ENCODE measurements at regions not wholly inside any gene's neighbourhood (a gene's known extent, or its start where the extent isn't known, plus 50 kb on each side); places are given as distances from the start of the nearest gene placed in this dataset.

DNA sequence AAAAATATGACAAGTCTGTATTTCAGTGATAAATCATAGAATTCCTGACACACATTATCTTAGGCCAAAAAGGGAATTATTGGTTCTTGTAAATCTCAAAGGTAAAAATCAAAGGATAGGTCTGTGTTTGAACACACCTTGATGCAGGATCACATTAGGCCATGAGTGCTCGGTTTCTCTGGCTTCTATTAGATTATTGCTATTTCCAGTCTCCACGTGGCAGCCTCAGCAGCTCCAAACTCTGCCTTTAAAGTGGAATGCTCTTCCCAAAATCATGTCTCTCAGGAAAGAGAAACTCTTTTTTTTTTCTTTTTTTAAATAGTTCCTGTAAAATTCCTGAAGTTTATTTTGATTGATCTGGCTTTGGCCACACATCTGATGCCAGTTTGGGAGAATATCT, 105.6 kb upstream of the FRMD6 start:
- DNase-seq (ENCODE audit: low read depth in 2 of 2): no peak

DNA sequence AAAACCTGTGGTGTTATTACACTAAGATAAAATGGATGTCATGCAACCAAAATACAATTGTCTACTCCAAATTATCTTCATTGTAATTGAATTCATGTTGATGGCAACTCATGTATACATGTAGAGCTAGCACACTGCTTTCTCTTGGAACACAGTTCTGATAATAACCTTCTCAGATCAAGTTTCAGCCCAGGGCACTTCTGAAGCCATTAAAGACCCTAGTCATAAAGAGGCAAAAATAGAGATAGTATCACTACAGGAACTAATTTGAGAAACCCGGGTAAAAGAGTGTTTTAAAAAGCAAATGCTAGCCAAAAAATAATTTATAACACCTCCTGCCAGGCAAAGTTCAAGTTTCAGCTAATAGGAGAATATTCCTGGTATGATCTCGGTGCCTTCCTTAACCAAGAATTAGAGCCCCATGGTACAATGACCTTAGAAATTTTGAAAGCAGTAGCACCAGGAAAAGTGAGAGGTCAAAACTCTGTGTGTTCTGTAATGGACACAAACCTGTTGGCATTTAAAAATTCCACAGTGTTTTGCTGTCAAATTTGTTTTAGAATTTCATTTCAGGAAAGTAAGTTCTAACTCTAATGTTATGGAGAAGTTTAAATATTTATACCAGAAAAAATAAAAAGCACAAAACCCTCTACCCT, 105.0 kb upstream of the FRMD6 start:
- no peak for DNase-seq (ENCODE audit: low read depth in 2 of 2)

DNA sequence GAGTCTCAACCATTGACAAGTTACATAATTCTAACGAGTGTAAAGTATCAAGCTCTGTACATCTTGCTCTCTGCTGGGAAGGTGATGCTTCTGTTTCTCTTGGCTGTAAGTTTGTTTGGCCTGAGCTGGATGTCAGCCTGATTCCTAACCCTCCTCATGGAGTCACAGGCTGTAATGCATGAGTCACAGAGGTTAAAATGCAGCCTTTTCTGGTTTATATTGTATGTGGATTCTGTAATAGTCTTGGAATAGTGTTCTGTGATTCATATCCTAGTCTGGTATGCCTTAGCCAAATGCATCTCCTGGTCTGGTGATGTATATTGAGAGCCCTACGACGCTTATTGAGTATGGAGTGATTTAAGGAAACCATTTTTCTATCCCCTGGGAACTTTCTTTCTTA, 104.5 kb upstream of the FRMD6 start:
- no peak for DNase-seq (ENCODE audit: low read depth in 2 of 2)

DNA sequence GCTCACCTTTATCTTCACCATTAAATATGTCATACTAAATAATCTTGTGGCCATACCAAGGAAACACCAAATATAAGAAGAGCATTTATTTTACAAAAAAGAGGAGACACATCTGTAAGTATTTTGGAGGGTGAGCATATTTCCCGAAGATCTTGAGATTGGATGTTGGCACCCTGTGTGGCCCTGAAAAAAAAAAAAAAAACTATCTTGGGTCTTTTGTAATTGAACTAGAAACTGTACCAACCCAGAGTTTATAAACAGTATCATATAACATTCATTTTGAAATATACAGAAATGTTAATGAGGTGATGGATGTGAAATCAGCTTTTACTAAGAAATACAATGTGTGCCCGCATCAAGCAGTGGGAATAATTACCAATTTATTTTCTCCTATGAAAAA, 104.0 kb upstream of the FRMD6 start:
- no peak for DNase-seq (ENCODE audit: low read depth in 2 of 2)

DNA sequence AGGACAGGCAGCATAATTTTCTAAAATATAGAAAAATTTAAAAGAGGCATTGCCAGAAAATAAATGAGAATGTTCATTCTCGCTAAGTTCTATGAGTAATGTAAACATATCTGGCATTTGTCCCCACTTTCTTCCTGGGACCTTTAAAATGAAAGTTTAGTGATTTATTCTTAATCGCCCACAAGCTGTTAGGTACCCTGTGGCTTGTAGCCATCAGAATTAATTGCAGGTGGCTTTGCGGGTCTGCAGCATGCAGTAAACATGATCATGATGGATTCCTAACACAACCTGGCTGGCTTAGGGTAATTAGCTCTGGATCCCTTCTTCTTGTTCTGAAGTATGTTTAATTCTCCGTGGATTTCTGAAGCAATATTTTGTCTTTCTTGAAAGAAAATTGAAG, 103.5 kb upstream of the FRMD6 start:
- DNase-seq (ENCODE audit: low read depth in 2 of 2): no peak

DNA sequence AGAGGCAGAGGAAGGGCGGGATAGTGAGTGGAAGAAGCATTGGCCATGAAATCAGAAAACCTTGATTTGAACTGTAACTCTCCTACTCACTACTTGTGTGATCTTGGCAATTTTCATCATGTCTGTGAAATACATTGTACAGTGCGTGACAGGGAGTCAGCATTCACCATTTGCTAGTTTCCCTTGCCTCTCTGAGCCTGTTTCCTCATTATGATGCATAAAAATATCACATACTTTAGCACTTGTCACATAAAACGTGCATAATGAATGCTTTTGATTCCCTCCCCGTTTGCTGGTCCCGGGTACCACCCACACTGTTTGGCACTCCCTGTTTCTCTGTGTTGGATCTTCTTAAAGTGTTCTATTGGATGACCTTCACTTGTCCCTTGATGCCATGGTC, 101.1 kb upstream of the FRMD6 start:
- DNase-seq (ENCODE audit: low read depth in 2 of 2): no peak

DNA sequence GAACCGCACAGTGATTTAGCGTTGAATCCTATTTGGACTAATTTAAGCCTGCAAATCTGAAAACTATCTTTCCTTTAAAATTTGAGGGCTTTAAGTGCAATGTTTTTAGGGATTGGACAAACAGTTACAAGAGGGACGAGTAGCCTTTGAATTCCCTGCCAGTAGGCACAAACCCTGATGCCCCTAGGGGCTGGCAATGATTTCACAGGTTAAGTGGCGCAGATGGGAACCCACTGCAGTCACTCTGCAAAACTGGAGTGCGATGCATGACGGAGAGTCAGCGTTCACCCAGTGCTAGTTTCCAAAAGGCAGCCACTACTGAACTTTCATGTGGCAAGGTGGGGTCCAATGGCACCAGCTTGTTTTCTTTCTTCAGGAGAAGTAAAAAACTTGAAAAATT, 99.4 kb upstream of the FRMD6 start:
- no peak for DNase-seq (ENCODE audit: low read depth in 2 of 2)

DNA sequence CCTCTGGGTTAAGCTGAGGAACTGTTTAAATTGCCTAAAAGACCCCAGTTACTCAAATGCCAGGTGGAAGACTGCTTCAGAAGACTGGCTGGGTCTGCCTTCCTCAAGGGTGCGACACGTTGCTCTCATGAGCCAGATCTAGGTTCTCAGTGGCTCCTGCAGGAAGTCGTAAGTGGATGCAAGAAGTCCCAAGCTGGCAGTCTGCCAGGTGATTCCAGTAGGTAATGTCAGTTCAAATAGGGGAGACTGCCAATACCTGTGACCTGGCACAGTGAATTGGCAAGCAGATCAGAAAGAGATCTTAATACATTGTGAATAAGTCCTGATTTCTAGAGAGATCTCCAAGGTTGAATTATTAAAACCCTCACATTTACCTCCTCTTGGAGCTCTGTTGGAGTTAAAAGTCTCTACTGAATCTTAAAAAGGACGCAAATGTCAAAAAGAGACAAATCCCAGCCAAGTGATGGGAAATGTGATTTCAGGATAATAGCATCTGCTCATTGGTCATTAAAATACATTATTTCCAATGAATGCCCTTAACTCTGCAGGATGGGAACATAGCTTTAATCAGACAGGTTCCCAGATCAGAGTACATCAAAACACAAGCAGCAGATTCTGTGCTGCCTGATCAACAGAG, 98.8 kb upstream of the FRMD6 start:
- DNase-seq (ENCODE audit: low read depth in 2 of 2): no peak

DNA sequence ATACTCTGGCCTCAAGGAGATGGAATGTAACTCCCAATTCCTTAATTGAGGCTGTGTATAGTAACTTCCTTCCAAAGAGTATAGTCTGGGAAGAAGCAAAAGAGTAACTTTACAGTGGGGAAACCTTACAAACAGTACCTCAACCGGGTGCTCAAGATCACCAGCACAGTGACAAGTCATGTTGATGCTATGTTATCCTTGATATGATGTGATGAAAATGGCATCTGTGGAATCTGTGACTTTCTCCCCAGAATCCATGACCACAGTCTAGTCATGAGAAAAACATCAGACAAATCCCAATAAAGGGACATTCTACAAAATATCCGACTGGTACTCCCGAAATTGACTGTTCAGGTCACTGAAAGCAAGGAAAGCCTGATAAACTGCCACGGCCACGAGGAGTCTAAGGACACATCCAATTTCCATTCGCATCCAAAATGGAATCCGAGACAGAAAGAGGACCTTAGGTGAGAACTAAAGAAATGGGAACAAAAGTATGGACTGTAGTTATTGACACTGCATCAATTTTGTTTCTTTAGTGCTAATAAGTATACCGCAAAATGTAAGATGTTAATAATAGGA, 97.3 kb upstream of the FRMD6 start:
- no peak for DNase-seq (ENCODE audit: low read depth in 2 of 2)

DNA sequence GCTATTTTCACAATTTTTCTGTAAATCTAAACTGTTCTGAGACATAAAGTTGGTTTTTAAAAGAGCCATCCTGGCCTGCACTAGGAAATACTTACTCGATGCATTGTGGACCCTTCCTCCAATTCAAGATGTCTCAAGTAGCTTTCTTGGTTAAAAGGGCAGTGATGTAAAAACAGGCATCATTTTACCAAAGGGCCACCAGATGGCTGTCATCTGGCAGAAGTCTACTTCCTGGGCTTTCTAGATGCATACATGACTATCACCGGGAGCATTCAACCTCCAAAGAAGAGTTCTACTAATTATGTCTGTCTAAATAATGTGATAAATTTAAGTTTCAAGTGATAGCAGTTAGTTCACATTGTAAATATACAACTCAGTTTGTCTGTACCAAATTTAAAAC, 96.8 kb upstream of the FRMD6 start:
- DNase-seq (ENCODE audit: low read depth in 2 of 2): no peak

DNA sequence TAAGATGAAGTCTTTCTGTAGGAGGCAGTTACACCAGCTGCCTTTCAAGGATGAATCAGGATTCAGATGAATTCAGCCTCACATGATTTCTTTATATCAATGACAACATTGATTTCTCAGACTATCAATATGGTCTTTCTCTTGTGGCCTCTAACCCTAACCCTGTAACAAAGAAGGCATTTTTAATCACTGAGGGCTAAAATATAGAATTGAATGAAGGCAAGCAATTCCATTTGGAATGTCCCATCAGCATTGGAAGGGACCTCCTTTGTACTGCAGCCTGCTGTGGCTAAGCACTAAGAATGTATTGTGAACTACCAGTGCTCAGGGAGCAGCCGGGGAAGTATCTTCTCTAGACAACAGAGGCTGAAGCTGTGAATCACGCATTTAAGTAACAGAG, 90.6 kb upstream of the FRMD6 start:
- no peak for DNase-seq (ENCODE audit: low read depth in 2 of 2)

DNA sequence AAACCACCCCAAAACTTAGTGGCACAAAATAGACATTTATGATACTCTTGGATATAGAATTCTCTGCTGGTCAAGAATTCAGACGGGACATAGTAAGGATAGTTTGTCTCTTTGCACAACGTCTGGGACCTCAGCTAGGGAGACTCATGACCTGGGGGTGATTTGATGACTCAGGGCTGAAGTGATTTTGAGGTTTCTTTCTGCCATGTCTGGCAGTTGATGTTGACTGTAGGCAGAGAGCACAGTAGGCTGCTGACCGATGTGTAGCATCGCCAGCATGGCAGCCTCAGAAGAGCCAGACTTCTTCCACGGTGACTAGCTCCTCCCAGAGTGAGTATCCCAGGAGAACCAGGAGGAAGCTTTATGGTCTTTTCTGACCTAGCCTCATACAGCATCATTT, 88.9 kb upstream of the FRMD6 start:
- no peak for DNase-seq (ENCODE audit: low read depth in 2 of 2)

DNA sequence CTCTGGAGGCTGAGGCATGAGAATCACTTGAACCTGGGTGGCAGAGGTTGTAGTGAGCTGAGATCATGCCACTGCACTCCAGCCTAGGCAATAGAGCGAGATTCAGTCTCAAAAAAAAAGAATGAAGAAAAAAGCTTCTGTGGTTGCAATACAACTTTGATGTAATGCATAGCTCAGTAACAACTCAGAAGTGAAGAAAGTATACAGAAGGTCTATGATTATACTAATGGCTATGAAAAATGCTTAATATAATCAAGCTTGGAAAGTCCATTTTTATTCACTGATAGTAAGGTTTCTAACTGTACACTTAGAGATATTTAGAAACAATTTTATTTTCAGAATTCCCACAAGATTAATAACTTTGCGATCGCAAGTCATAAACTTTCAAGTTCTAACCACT, 88.2 kb upstream of the FRMD6 start:
- no peak for DNase-seq (ENCODE audit: low read depth in 2 of 2)

DNA sequence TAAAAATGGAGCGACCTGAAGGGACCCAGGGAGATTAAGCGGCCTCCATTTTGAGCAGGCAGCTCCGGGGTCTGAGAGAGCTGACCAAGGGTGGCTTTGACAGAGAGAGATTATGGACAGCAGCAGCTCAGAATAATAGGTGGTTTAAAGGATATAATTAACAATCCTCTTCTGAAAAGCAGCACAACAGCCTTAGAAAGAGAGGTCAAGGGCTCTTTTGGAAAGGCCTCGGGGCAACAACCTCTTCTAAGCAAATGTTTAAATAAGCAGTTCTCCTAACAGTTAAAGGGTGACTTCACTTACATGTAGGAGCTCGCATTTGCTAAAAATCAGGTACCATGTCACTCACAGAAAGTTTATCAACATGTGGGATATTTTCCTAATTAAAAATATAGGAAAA, 87.2 kb upstream of the FRMD6 start:
- no peak for DNase-seq (ENCODE audit: low read depth in 2 of 2)

DNA sequence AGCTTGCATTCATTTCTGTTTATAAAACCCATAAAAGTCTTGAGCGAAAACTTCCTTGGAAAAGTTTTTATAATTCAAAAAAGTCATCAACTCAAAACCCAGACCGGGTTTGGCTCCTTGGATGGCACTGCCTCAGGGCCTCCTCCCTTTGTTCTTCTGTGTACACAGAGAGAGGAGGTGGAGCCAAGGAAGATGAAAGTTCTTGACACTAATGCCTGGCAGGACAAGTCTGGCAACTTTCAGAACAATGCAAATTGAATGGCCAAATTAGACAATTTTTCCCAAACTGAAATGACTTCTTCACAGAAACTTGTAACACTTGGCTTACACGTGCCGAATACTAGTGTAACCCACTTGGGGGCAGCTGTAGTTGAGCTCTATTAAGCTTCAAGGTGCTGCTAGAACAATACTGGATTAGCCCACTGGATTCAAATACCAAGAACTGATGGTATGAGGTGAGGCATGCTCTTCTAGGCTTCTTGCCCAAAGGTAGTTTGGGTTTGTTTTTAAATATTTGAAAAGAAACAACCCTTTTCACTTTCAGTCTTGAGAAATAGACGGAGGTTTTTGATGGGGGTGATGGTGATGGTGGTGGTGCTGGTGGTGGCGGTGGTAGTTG, 86.6 kb upstream of the FRMD6 start:
- DNase-seq (ENCODE audit: low read depth in 2 of 2): no peak

DNA sequence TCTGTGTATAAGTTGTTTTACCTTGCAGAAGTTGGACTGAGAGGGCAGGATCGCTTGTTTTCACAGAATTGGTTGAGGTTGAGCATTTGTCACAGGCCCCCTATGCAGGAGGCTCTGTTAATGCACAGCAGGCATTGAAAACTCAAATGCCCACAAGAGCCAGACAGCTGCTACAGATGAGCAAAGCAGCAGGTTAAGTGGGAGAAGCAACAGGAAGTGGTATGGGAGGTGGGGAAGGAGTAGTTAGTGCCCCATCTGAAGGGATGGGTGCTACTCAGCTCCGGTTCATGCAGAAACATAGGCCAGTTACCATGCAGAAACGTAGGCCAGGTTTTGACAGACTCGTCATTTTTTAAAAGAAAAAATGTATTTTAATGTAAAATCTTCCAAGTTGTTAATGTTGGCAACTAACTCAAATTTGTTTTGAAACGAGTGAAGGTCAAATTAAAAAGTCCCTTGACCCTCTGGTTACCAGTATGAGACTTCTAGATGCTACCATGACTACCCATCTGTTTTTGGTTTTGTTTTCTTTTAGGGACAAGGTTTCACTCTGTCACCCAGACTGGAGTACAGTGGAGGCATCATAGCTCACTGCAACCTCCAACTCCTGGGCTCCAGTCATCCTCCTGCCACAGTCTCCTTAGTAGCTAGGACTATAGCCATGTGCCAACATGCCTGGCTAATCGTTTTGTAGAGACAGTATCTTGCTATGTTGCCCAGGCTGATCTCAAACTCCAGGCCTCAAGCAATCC, 84.7 kb upstream of the FRMD6 start:
- no peak for DNase-seq (ENCODE audit: low read depth in 2 of 2)

DNA sequence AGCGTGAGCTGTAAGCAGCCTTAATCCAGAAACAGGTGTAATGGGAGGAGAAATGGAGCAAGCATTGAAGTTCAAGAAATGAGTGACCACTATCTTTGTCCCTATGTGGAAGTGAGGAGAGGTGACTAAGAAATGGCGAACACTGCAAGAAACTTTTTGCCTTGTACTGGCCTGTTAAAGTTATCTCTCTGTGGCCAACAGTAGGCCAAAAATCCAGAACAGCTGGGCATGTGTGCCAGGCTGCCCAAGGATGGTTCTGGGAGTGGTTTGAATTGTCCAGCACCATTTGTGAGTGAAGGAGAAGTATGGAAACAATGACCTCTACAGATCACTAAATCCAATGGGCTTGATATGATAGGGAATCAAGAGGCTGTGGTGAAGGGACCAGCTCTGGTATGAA, 83.3 kb upstream of the FRMD6 start:
- DNase-seq (ENCODE audit: low read depth in 2 of 2): no peak

DNA sequence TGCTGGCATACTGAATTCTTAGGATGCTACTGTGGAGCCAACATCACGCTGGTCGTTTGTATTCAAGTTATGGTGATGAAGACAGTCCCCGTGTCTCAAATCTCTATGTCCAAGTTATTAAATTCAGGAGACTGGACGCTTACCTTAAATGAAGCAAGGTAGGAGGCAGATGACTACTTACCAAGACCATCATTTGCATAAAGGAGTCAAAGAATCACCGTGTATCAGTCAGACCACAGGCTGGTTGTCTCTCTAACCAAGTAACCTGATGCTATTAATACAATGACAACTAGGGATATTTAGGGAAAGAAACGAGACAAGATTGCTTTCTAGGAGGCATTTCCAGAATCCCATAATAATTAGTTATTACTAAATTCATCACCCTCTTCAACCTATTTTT, 78.1 kb upstream of the FRMD6 start:
- DNase-seq (ENCODE audit: low read depth in 2 of 2): no peak

DNA sequence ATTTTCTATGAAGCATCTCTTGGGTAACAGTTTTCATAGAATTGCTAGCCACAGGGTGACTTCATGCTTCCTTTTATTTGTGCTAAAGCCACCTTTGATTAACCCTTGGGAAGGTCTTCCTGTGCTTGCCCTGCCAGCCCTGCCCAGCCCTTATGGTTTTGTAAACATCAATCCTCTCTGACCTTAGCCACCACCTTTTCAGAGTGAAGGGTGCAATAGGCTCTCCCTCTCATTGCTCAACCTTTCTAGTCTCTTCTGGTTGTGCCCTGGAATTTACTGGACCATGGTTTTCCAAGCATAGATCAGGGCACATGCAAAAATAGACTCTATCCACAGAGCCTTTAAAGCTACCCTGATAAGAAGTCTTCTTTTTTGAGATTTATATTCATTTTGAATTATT, 77.7 kb upstream of the FRMD6 start:
- DNase-seq (ENCODE audit: low read depth in 2 of 2): no peak

DNA sequence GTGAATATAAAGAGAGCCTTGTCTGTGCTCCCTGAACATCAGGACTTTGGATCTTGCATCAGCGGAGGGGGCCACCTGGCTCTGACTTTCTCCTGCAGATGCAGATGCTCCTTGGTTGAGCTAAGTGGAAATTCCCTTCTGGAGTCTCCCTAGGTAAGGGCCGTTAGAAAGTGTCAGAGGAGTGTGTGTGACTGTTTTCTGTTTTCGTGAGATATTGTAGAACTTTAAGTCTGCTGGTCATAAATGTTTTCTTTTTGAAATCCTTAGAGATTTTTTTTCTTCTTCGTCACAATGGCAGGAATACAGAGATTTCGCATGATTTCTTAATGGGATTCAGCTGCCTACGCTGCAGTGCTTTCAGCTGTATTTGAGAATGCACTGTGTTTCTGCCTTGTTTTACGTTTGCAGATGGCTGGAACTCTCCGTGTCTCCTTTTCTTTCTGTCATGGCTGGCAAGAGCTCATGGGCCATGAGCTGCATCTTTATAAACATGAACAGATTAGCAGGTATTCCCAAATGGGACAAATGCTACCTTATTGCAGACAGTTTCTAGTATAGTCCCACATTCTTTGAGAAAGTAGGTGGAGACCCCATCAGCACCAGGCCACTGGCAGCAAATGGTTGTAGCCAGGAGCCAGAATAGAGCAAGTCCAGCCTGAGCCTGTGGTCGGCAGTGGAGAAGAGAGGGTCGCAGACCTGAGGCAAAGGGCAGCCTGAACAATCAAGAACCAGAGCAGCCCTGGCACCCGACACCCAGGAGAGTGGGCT, 76.2 kb upstream of the FRMD6 start:
- no peak for DNase-seq (ENCODE audit: low read depth in 2 of 2)

DNA sequence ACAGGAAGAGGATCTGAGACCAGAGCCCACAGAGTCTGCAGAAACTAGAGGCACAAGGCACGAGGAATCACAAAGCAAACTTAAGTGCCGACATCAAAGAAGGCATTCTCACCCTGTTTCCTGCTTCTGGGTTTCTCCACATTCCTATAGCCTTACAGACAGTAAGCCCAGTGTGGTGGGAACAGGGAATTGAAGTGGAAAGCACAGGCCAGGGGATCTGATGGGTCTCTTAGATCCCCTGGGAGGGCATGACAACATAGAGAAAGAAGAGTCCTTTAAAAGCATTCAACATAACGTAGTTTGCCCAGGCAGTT, 75.6 kb upstream of the FRMD6 start:
- DNase-seq (ENCODE audit: low read depth in 2 of 2): no peak

DNA sequence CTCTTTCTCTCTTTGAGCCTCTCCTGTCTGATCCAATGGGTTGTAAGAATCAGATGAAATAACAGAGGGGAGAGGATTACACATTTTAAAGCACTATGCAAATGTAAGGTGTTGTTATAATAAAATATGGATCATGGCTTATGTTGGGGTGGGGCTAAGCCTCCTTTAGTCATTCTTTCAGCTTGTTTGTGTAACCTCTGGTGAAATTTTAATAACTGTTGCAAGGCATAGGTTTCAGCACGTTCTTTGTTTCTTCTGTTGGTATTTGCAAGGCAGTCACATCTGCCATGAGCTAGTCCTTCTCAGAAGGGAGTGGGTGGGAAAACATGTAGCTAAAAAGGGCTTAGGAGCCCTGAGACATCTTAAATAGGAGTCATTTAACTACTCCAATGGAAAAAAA, 74.8 kb upstream of the FRMD6 start:
- no peak for DNase-seq (ENCODE audit: low read depth in 2 of 2)
